ENCODE measurements at regions not wholly inside any gene's neighbourhood (a gene's known extent, or its start where the extent isn't known, plus 50 kb on each side); places are given as distances from the start of the nearest gene placed in this dataset.

GRCh38 chr13:104008541-104009435, 942.6 kb upstream of the SLC10A2 start:
- H3K9me3 ChIP-seq, result no peaks in the 10 kb centered on the region
- no peaks in the 10 kb centered on the region for H3K4me1 ChIP-seq (ENCODE audit: low read depth)
- no peak overlapping the region for H3K4me3 ChIP-seq
- intact Hi-C loops (cut with DNase I, micrococcal nuclease), result no loop called here
- DNase-seq (no peak), ATAC-seq (no peak)
- TF ChIP-seq CTCF (IDR thresholded peaks at IDR 0.05), result no peak
- H3K36me3 ChIP-seq (ENCODE audit: low read depth), result no peaks in the 10 kb centered on the region

GRCh38 chr13:104008075-104008474, 941.9 kb upstream of the SLC10A2 start:
- Histone ChIP-seq H3K36me3 (ENCODE audit: low read depth) (no peaks in the 10 kb centered on the region), H3K9me3 (no peaks in the 10 kb centered on the region), H3K4me1 (ENCODE audit: low read depth) (no peaks in the 10 kb centered on the region), H3K4me3 (no peak overlapping the region)
- ATAC-seq, result no peak
- no peak for TF ChIP-seq CTCF (IDR thresholded peaks at IDR 0.05)
- intact Hi-C loops (cut with DNase I, micrococcal nuclease), result no loop called here
- no peak for DNase-seq

- no peaks in the 10 kb centered on the region for H3K36me3 ChIP-seq (ENCODE audit: low read depth)
- H3K9me3 ChIP-seq, result no peaks in the 10 kb centered on the region
- no peak for DNase-seq
- no peaks in the 10 kb centered on the region for H3K4me1 ChIP-seq (ENCODE audit: low read depth)
- ATAC-seq, result no peak
- H3K4me3 ChIP-seq, result no peak overlapping the region
- TF ChIP-seq CTCF (IDR thresholded peaks at IDR 0.05), result no peak
- intact Hi-C loops (cut with DNase I, micrococcal nuclease), result no loop called here
These were observed 940.4 kb upstream of the SLC10A2 start for GRCh38 chr13:104006625-104007075.

- ATAC-seq (no peak), DNase-seq (no peak)
- intact Hi-C loops (cut with DNase I, micrococcal nuclease), result no loop called here
- Histone ChIP-seq H3K36me3 (ENCODE audit: low read depth) (no peaks in the 10 kb centered on the region), H3K4me1 (ENCODE audit: low read depth) (no peaks in the 10 kb centered on the region), H3K9me3 (no peaks in the 10 kb centered on the region), H3K4me3 (no peak overlapping the region)
- TF ChIP-seq CTCF (IDR thresholded peaks at IDR 0.05), result no peak
These were observed 938.4 kb upstream of the SLC10A2 start for GRCh38 chr13:104004572-104004971.

GRCh38 chr13:104002216-104002615, 936.0 kb upstream of the SLC10A2 start:
- no peaks in the 10 kb centered on the region for H3K36me3 ChIP-seq (ENCODE audit: low read depth)
- ATAC-seq (no peak), DNase-seq (no peak)
- no peaks in the 10 kb centered on the region for H3K9me3 ChIP-seq
- intact Hi-C loops (cut with DNase I, micrococcal nuclease), result no loop called here
- TF ChIP-seq CTCF (IDR thresholded peaks at IDR 0.05), result no peak
- H3K4me1 ChIP-seq (ENCODE audit: low read depth), result no peaks in the 10 kb centered on the region
- no peak overlapping the region for H3K4me3 ChIP-seq
